SK-N-SH (cell line): ENCODE measurements at regions not wholly inside any gene's neighbourhood (a gene's known extent, or its start where the extent isn't known, plus 50 kb on each side); places are given as distances from the start of the nearest gene placed in this dataset.

Experiments
- CTCF ChIA-PET: fragments of 300-600, 350-600 bp; formaldehyde crosslinking; extraction: SDS; loops from one replicate; lab custom pipeline; 2021; lab: Yijun Ruan, JAX
- POLR2A ChIA-PET: fragments of 350-600 bp; sonication (Branson Sonifier 250); formaldehyde crosslinking; extraction: SDS; loops from one replicate; lab custom pipeline; 2020; ENCODE audit warnings: antibody characterized with exemption, inconsistent platforms; lab: Yijun Ruan, JAX
- DNase-seq: peaks from one replicate; pipeline ENCODE4 v3.0.0; 2012
- H2AFZ ChIP-seq: fragments of 200-600 bp; sonication (generic); 2 replicates; pipeline ENCODE4 v1.8.1; 2016; ENCODE audit warnings: antibody characterized with exemption, mild to moderate bottlenecking, low read depth
- H3F3A ChIP-seq: fragments of 200-600 bp; sonication (generic); replicated peaks from 2 replicates; pipeline ENCODE3; 2016; ENCODE audit warnings: antibody characterized with exemption, mild to moderate bottlenecking; ENCODE audit not compliant: insufficient read depth
- H3K27ac ChIP-seq, 2 experiments: fragments of 200-500 bp in 1 of 2; fragments of 200-600 bp in 1 of 2; sonication (Bioruptor generic) in 1 of 2; sonication (generic), shearing (Covaris generic) in 1 of 2; 2 replicates each; pipeline versions ENCODE4 v1.5.1 to v1.6.1; 2014 to 2016; ENCODE audit warnings: low read depth in 2 of 2, inconsistent platforms in 1 of 2, low read length in 1 of 2, mild to moderate bottlenecking in 1 of 2, mixed read lengths in 1 of 2
- H3K27me3 ChIP-seq: fragments of 200-600 bp; sonication (generic), shearing (Covaris generic); 2 replicates; pipeline ENCODE4 v1.6.1; 2016; ENCODE audit warnings: mixed run types; ENCODE audit not compliant: insufficient read depth
- H3K36me3 ChIP-seq, 2 experiments: fragments of 200-500 bp in 1 of 2; fragments of 200-600 bp in 1 of 2; sonication (Bioruptor generic) in 1 of 2; sonication (generic) in 1 of 2; replicated peaks in 1 of 2; 2 replicates each; pipeline versions ENCODE3 to v1.5.1; 2014 to 2016; ENCODE audit warnings: low read length in 1 of 2, mild to moderate bottlenecking in 1 of 2; ENCODE audit not compliant: insufficient read depth in 2 of 2, control insufficient read depth in 1 of 2
- H3K4me1 ChIP-seq, 2 experiments: fragments of 200-500 bp in 1 of 2; fragments of 200-600 bp in 1 of 2; sonication (Bioruptor generic) in 1 of 2; sonication (generic), shearing (Covaris generic) in 1 of 2; 2 replicates each; pipeline versions ENCODE4 v1.5.1 to v1.6.1; 2014 to 2016; ENCODE audit warnings: low read depth in 1 of 2, low read length in 1 of 2, mixed run types in 1 of 2; ENCODE audit not compliant: insufficient read depth in 2 of 2, control insufficient read depth in 1 of 2
- H3K4me2 ChIP-seq: fragments of 200-600 bp; sonication (generic), shearing (Covaris generic); 2 replicates; pipeline ENCODE4 v1.6.1; 2017; ENCODE audit warnings: mixed run types
- H3K4me3 ChIP-seq, 2 experiments: fragments of 200-500 bp in 1 of 2; fragments of 200-600 bp in 1 of 2; sonication (Bioruptor generic) in 1 of 2; sonication (generic), shearing (Covaris generic) in 1 of 2; 2 replicates each; pipeline versions ENCODE4 v1.5.1 to v1.8.1; 2014 to 2016; ENCODE audit warnings: low read depth in 2 of 2, inconsistent platforms in 1 of 2, low read length in 1 of 2, mild to moderate bottlenecking in 1 of 2, mixed read lengths in 1 of 2, moderate library complexity in 1 of 2
- H3K79me2 ChIP-seq: fragments of 200-600 bp; sonication (generic); 2 replicates; pipeline ENCODE4 v1.8.1; 2017; ENCODE audit warnings: mild to moderate bottlenecking; ENCODE audit not compliant: insufficient read depth
- H3K9ac ChIP-seq: fragments of 200-600 bp; sonication (generic); 2 replicates; pipeline ENCODE4 v1.6.1; 2017; ENCODE audit warnings: mixed run types
- H3K9me2 ChIP-seq: fragments of 200-600 bp; sonication (generic); 2 replicates; pipeline ENCODE4 v1.6.1; 2017; ENCODE audit warnings: mixed run types
- H3K9me3 ChIP-seq: fragments of 200-600 bp; sonication (generic); 2 replicates; pipeline ENCODE4 v1.6.1; 2017; ENCODE audit warnings: mixed run types, mild to moderate bottlenecking, moderate library complexity
- H4K20me1 ChIP-seq: fragments of 200-600 bp; sonication (generic); 2 replicates; pipeline ENCODE4 v1.6.1; 2017; ENCODE audit warnings: mild to moderate bottlenecking, mixed run types; ENCODE audit not compliant: insufficient read depth
- CHD2 ChIP-seq: fragments of 150-350 bp; IDR thresholded peaks from 2 replicates; pipeline ENCODE4 v1.6.1; 2018; ENCODE audit warnings: low read length; ENCODE audit not compliant: partially characterized antibody
- EP300 ChIP-seq, 2 experiments: IDR thresholded peaks; 2 replicates each; pipeline versions ENCODE4 v1.4.0 to v1.6.1; 2012; ENCODE audit warnings: borderline replicate concordance in 1 of 2, low read depth in 1 of 2, low read length in 1 of 2
- FOSL2 ChIP-seq: IDR thresholded peaks from 2 replicates; pipeline ENCODE4 v1.4.0; 2012; ENCODE audit warnings: low read depth, mild to moderate bottlenecking, moderate library complexity, borderline replicate concordance
- GATA2 ChIP-seq: sonication (generic); formaldehyde crosslinking; IDR thresholded peaks from 2 replicates; pipeline ENCODE4 v1.5.0; 2020; ENCODE audit warnings: mild to moderate bottlenecking, missing genetic modification reagents
- MXI1 ChIP-seq: IDR thresholded peaks from 2 replicates; pipeline ENCODE4 v1.6.1; 2012; ENCODE audit warnings: mild to moderate bottlenecking, low read depth, low read length, improper control_type of control experiment
- NFIC ChIP-seq: IDR thresholded peaks from 2 replicates; pipeline ENCODE4 v1.4.0; 2012; ENCODE audit warnings: borderline replicate concordance
- NRF1 ChIP-seq: IDR thresholded peaks from 2 replicates; pipeline ENCODE4 v1.6.1; 2012; ENCODE audit warnings: low read depth, mild to moderate bottlenecking, low read length
- RCOR1 ChIP-seq: fragments of 150-350 bp; IDR thresholded peaks from 2 replicates; pipeline ENCODE4 v1.6.1; 2017; ENCODE audit warnings: antibody characterized with exemption, low read length
- SIN3A ChIP-seq: IDR thresholded peaks from 2 replicates; pipeline ENCODE4 v1.6.1; 2012; ENCODE audit warnings: low read depth, mild to moderate bottlenecking, low read length, moderate library complexity, borderline replicate concordance
- SMC3 ChIP-seq: IDR thresholded peaks from 2 replicates; pipeline ENCODE4 v1.6.1; 2012; ENCODE audit warnings: low read depth, low read length, improper control_type of control experiment
- TAF1 ChIP-seq: IDR thresholded peaks from 2 replicates; pipeline ENCODE4 v1.6.1; 2012; ENCODE audit warnings: low read depth, mild to moderate bottlenecking, low read length, moderate library complexity, borderline replicate concordance
- TCF12 ChIP-seq: IDR thresholded peaks from 2 replicates; pipeline ENCODE4 v1.4.0; 2012
- TEAD4 ChIP-seq: IDR thresholded peaks from 2 replicates; pipeline ENCODE4 v1.4.0; 2012; ENCODE audit warnings: mild to moderate bottlenecking, borderline replicate concordance; ENCODE audit not compliant: insufficient read depth
- WGBS: methylation state at CpG from one replicate; pipeline ENCODE4 v1.1.6; 2017; ENCODE audit warnings: low lambda C conversion rate; 5-methylcytosine and 5-hydroxymethylcytosine counted together
- TF ChIP-seq, protein P1 (sequence below): IDR thresholded peaks from 2 replicates; pipeline ENCODE4 v1.4.0; 2012; ENCODE audit warnings: low read depth
- TF ChIP-seq, protein P2 (sequence below): IDR thresholded peaks from 2 replicates; pipeline ENCODE4 v1.4.0; 2012; ENCODE audit warnings: low read depth, borderline replicate concordance
- TF ChIP-seq, protein P3 (sequence below): fragments of 150-350 bp; IDR thresholded peaks from 2 replicates; pipeline ENCODE4 v1.6.1; 2017; ENCODE audit warnings: antibody characterized with exemption, low read length, low read depth, borderline replicate concordance
- TF ChIP-seq, protein P4 (sequence below): fragments of 200-600 bp; sonication (generic); IDR thresholded peaks from 2 replicates; pipeline ENCODE4 v1.6.1; 2017; ENCODE audit warnings: antibody characterized with exemption, mild to moderate bottlenecking, moderate library complexity
- TF ChIP-seq, protein P5 (sequence below): IDR thresholded peaks from 2 replicates; pipeline ENCODE4; 2012

DNA sequence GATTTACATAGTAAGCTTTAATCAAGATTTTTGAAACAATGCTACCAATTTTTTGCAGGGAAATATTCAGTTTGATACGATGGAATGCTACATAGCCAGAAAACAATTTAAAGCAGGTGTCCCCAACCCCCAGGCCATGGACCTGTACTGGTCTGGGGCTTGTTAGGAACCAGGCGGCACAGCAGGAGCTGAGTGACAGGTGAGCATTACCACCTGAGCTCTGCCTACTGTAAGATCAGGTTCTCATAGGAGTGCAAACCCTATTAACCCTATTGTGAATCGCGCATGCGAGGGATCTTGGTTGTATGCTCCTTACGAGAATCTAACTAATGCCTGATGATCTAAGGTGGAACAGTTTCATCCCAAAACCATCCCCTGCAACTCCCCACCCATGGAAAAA lies 322.6 kb upstream of the NECTIN3 start:
- Histone ChIP-seq H3K4me2 (no peak overlapping the region), H3K9me2 (no peaks in the 10 kb centered on the region), H2AFZ (no peak overlapping the region), H3F3A (no peaks in the 10 kb centered on the region), H3K9ac (no peak overlapping the region), H3K79me2 (no peaks in the 10 kb centered on the region), H3K4me1 (no peaks in the 10 kb centered on the region), H3K4me3 (no peak overlapping the region), H3K27me3 (no peaks in the 10 kb centered on the region), H3K9me3 (0 out of 2 replicates have a peak, but pooled peaks cover 3% of the 10 kb centered on the region), H3K36me3 (no peaks in the 10 kb centered on the region), H3K27ac (no peak overlapping the region), H4K20me1 (no peaks in the 10 kb centered on the region)
- 92% methylated on average over 6 of the region's 6 CpGs for WGBS
- ChIA-PET CTCF (no interaction called here), POLR2A (no interaction called here)
- TF ChIP-seq NFIC (no peak), SMC3 (no peak), RCOR1 (no peak), SIN3A (no peak), FOSL2 (no peak), CHD2 (no peak), TCF12 (no peak), TAF1 (no peak), NRF1 (no peak), MXI1 (no peak), EP300 (IDR thresholded peaks at IDR 0.05; ENCODE audit: borderline replicate concordance in 1 of 2, low read depth in 1 of 2, low read length in 1 of 2) (no peak), GATA2 (CRISPR knock-in tag) (no peak), TEAD4 (no peak)
- TF ChIP-seq, protein P1, sequence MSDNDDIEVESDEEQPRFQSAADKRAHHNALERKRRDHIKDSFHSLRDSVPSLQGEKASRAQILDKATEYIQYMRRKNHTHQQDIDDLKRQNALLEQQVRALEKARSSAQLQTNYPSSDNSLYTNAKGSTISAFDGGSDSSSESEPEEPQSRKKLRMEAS = no peak
- TF ChIP-seq, protein P2, sequence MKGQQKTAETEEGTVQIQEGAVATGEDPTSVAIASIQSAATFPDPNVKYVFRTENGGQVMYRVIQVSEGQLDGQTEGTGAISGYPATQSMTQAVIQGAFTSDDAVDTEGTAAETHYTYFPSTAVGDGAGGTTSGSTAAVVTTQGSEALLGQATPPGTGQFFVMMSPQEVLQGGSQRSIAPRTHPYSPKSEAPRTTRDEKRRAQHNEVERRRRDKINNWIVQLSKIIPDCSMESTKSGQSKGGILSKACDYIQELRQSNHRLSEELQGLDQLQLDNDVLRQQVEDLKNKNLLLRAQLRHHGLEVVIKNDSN = no peak
- TF ChIP-seq, protein P3, sequence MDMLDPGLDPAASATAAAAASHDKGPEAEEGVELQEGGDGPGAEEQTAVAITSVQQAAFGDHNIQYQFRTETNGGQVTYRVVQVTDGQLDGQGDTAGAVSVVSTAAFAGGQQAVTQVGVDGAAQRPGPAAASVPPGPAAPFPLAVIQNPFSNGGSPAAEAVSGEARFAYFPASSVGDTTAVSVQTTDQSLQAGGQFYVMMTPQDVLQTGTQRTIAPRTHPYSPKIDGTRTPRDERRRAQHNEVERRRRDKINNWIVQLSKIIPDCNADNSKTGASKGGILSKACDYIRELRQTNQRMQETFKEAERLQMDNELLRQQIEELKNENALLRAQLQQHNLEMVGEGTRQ = no peak
- TF ChIP-seq, protein P4, sequence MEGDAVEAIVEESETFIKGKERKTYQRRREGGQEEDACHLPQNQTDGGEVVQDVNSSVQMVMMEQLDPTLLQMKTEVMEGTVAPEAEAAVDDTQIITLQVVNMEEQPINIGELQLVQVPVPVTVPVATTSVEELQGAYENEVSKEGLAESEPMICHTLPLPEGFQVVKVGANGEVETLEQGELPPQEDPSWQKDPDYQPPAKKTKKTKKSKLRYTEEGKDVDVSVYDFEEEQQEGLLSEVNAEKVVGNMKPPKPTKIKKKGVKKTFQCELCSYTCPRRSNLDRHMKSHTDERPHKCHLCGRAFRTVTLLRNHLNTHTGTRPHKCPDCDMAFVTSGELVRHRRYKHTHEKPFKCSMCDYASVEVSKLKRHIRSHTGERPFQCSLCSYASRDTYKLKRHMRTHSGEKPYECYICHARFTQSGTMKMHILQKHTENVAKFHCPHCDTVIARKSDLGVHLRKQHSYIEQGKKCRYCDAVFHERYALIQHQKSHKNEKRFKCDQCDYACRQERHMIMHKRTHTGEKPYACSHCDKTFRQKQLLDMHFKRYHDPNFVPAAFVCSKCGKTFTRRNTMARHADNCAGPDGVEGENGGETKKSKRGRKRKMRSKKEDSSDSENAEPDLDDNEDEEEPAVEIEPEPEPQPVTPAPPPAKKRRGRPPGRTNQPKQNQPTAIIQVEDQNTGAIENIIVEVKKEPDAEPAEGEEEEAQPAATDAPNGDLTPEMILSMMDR = no peak
- TF ChIP-seq, protein P5, sequence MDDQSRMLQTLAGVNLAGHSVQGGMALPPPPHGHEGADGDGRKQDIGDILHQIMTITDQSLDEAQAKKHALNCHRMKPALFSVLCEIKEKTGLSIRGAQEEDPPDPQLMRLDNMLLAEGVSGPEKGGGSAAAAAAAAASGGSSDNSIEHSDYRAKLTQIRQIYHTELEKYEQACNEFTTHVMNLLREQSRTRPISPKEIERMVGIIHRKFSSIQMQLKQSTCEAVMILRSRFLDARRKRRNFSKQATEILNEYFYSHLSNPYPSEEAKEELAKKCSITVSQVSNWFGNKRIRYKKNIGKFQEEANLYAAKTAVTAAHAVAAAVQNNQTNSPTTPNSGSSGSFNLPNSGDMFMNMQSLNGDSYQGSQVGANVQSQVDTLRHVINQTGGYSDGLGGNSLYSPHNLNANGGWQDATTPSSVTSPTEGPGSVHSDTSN = no peak
- no peak for DNase-seq
